GM21526 (cell line): ENCODE measurements at regions not wholly inside any gene's neighbourhood (a gene's known extent, or its start where the extent isn't known, plus 50 kb on each side); places are given as distances from the start of the nearest gene placed in this dataset.
"Not testable (repeated sequence)": the region's sequence is repeated elsewhere in the genome, so short reads cannot be mapped to it uniquely, and the experiment has no call there.

Experiments
- ATAC-seq: cut with Tn5 transposase; IDR thresholded peaks from one replicate; pipeline ENCODE4 v1.9.1; 2021; ENCODE audit warnings: moderate library complexity; ENCODE audit not compliant: unreplicated experiment, low FRiP score

GRCh38 chr7:21300692-21301091 is 127.2 kb upstream of the SP4 start:
- no peak for ATAC-seq

GRCh38 chr7:21304808-21305375 is 123.0 kb upstream of the SP4 start:
- ATAC-seq: no peak

- no peak for ATAC-seq
These were observed 122.2 kb upstream of the SP4 start for GRCh38 chr7:21305455-21306235.

GRCh38 chr7:21314954-21315353 is 112.9 kb upstream of the SP4 start:
- no peak for ATAC-seq

GRCh38 chr7:21317966-21318915 is 109.6 kb upstream of the SP4 start:
- ATAC-seq: no peak

- no peak for ATAC-seq
These were observed 109.0 kb upstream of the SP4 start for GRCh38 chr7:21318916-21319270.

GRCh38 chr7:21326241-21326640 is 101.6 kb upstream of the SP4 start:
- ATAC-seq: no peak

GRCh38 chr7:21326921-21327320 is 101.0 kb upstream of the SP4 start:
- no peak for ATAC-seq

- ATAC-seq: no peak
These were observed 100.2 kb upstream of the SP4 start for GRCh38 chr7:21327422-21328409.

GRCh38 chr7:21330462-21331178 is 97.3 kb upstream of the SP4 start:
- ATAC-seq: no peak

- no peak for ATAC-seq
These were observed 93.0 kb upstream of the SP4 start for GRCh38 chr7:21334906-21335305.

- no peak for ATAC-seq
These were observed 91.1 kb upstream of the SP4 start for GRCh38 chr7:21336743-21337142.

- ATAC-seq: no peak
These were observed 89.1 kb upstream of the SP4 start for GRCh38 chr7:21338728-21339164.

- not testable (repeated sequence) for ATAC-seq
These were observed 83.0 kb upstream of the SP4 start for GRCh38 chr7:21344900-21345299.

- ATAC-seq: no peak
These were observed 82.5 kb upstream of the SP4 start for GRCh38 chr7:21345361-21345760.

- no peak for ATAC-seq
These were observed 81.6 kb upstream of the SP4 start for GRCh38 chr7:21346297-21346696.

GRCh38 chr7:21352540-21353387 is 75.1 kb upstream of the SP4 start:
- peak; percentile 84 for ATAC-seq

- ATAC-seq: no peak
These were observed 74.5 kb upstream of the SP4 start for GRCh38 chr7:21353388-21353780.

- ATAC-seq: no peak
These were observed 73.6 kb upstream of the SP4 start for GRCh38 chr7:21354284-21354683.
